Urothelium cell line (cell line): ENCODE measurements at regions not wholly inside any gene's neighbourhood (a gene's known extent, or its start where the extent isn't known, plus 50 kb on each side); places are given as distances from the start of the nearest gene placed in this dataset.
"Not testable (repeated sequence)": the region's sequence is repeated elsewhere in the genome, so short reads cannot be mapped to it uniquely, and the experiment has no call there.

ENCODE experiments used
- DNase-seq: peaks from one replicate; pipeline ENCODE4 v3.0.0; 2011; ENCODE audit warnings: low spot score, mixed read lengths
- FAIRE-seq: peaks from 2 replicates; lab custom pipeline; 2011; peaks lifted over from hg19 to GRCh38; lab: Jason Lieb, UNC

DNA sequence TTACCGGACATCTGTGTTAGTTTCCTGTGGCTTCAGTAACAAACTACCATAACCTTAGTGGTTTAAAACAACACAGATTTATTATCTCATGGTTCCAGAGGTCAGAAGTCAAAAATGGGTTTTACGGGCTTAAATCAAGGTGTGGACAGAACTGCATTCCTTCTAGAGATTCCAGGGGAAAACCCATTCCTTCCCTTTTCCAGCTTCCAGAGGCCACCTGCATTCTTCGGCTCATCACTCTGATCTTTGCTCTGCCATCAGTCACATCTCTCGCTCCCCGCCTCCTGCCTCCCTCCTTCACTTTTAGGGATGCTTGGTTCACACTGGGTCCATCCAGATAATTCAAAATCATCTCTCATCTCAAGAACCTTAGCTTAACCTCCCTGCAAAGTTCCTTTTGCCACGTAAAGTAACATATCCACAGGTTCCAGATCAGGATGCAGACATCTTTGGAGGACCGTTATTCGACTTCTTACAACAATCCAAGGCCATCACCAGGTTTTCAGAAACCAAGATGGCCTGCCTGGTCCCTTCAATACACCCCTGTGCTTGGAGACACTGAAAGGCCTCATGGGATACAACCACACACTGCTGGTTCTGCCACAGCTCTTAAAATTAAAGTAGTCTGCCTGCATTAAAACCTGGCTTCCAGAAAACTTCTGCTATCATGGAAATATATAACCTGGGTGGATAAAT lies 225.9 kb upstream of the MYO3A start:
- DNase-seq (no peak), FAIRE-seq (no peak)

DNA sequence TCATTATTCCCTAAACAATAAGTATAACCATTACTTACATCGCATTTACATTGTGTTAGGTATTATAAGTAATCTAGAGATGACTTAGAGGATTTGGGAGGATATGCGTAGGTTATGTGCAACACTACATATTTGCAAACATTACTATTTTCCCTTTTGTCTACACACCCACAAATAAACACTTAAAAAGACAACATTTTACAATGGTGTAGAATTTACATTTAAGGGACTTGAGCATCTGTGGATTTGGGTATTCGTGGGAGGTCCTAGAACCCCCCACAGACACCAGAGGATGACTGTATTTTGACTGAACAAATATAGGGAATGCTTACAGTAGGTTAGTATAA lies 220.2 kb upstream of the MYO3A start:
- DNase-seq (no peak), FAIRE-seq (no peak)

DNA sequence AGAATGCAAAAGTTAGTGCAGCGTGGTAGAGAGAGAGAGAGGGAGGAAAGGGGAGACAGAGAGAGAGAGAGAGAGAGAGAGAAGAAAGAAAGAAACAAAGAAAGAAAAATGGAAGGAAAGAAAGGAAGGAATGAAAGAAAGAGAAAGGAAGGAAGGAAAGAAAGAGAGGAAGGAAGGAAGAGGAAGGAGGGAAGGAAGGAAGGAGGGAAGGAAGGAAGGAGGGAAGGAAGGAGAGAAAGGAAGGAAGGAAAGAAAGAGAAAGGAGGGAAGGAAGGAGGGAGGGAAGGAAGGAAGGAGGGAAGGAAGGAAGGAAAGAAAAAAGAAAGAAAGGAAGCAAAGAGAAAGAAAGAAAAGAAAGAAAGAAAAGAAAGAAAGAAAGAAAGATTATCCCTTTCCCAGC lies 209.8 kb upstream of the MYO3A start:
- no peak for DNase-seq
- FAIRE-seq: no peak

DNA sequence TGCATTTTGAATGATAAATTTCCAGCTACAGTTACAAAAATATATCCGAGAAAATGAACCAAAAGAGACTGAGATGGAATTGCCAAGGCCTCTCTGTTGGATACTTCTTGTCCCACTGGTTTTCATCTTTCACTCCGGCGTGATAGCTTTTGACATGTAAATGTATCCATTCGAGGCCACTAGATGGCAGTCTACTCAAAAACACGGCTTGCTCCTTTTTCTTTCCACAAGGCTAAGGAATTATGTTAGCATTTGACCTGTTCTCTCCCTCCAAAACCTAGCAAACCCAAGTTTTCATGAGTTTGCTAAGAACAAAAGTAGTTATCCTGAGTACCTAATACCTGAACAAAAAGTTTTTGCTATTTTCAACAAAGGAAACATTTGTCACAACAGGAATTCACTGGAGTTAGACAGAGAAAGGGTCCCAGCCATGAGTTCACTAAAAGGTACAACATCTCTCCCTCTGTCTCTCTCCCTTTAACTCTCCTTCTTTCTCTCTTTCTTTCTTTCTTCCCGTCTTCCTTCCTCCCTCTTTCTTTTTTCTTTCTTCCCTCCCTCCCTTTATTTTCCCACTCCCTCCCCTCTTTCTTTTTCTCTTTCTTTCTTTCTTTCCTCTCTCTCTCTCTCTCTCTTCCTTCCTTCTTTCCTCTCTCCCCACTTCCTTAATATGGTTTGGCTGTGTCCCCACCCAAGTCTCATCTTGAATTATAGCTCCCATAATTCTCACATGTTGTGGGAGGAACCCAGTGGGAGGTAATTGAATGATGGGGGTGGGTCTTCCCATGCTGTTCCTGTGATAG lies 207.9 kb upstream of the MYO3A start:
- FAIRE-seq: no peak
- peak; percentile 52 for DNase-seq

DNA sequence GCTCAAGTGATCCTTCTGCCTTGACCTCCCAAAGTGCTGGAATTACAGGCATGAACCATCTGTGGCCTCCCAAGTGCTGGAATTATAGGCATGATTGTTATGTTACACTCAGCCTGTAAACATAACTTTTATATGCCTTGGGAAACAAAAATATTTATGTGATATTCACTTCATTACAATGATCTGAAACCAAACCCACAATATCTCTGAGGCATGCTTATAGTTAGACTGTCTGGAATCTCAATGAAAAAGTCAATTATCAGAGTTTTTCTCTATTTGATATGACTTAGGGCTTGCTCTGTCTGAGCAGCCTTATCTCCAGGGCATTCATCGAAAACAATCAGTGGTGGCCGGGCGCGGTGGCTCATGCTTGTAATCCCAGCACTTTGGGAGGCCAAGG lies 195.3 kb upstream of the MYO3A start:
- FAIRE-seq (no peak), DNase-seq (no peak)

DNA sequence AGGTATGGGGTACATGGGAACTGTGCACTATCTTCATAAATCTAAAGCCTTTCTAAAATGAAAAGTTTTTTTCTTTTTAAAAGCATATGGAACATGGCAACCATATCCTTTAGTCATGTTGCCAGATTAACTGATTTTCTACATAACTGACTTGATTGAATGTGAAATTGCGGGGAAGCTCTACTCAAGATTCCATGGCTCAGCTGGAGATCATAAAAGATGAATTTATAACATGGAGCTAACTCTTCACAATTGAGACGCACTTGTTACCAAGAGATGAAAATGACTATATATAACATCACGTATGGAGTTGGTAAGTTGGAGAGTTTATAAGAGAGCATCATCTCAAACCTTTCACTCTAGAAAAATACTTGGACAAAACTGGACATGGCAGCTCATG lies 190.2 kb upstream of the MYO3A start:
- no peak for DNase-seq
- no peak for FAIRE-seq

DNA sequence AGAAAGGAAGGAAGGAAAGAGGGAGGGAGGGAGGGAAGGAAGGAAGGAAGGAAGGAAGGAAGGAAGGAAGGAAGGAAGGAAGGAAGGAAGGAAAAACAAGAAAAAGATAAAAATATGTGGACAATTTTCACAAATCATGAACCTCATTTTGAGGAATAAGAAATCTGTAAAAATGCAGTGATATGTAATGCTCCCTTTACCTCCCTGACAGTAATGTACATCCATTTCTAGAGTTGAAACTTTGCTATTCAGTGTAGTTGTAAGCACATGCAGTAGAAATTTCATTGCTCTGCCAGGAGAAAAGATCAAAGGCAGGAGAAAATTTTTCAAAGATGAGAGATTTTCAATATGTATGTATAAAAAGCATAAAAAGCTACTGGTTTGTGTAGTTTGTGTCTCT lies 189.5 kb upstream of the MYO3A start:
- FAIRE-seq (no peak), DNase-seq (no peak)

DNA sequence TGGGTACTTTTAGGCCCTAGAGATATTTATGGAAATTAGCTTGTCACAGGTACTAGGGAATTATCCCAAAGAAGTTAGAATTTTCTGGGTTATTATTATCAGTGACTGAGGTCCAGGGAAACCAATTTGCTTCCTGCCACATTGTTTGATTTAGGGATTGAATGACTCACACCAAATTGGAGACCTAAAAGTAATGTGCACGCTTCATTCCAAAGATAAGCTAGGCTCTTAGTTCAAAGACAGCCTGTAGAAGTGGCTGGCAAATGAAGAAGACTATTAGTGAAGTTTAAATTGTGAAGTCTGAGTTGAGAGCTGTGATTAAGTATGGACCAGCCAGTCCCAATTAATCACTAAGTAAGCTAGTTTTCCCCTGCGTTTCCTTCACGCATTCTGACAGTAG lies 188.1 kb upstream of the MYO3A start:
- FAIRE-seq (no peak), DNase-seq (no peak)

DNA sequence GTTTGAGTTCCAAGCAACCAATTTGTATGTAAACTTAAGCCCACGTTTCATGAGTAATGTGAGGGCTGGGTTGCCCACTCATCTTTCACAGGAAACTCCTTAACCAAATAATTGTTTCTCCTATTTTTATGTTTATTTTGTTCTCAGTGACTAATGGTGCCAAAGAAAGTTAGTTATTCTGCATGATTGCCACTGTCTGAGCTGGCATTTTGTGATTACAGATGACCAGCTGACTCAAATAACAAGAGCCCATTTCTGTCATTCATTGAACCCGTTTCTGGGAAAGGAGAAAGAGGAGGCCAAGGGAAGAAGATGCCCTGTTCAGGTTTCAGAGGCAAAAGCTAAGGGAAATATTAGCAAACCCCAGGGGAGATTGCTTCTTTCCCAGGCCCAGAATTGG lies 186.9 kb upstream of the MYO3A start:
- DNase-seq (no peak), FAIRE-seq (no peak)

DNA sequence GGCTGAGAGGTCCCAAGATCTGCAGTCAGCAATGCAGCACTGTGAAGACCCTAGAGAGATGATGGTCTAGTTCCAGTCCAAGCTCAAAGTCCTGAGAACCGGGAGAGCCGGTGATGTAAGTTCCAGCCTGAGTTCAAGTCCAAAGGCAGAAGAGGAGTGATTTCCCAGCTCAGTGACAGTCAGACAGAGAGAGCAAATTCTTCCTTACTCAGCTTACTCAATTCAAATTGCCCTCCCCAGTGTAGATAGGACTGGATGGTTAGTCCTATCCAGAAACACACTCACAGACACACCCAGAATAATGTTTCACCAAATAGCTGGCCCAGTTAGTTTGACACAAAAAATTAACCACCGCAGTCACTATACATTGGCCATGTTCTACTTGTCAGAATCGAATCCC lies 185.5 kb upstream of the MYO3A start:
- FAIRE-seq (no peak), DNase-seq (no peak)

DNA sequence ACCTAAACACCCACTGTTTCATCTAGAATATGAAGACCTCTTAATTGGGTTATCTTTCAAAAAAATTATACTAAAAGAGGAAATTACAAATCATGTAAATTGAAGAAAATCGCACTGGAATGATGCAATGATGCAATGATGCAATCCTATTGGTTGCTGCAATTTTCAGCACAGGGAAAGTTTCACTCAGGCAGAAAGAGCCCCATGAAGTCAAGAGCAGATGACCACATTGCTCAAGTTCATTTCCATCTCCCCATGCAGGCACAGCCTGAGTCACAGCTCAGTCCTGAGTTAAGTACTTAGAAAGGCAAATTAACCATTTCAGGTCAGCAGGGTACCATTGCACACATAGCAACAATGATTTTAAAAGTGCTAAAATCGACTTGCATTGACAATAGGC lies 180.3 kb upstream of the MYO3A start:
- FAIRE-seq (no peak), DNase-seq (no peak)

DNA sequence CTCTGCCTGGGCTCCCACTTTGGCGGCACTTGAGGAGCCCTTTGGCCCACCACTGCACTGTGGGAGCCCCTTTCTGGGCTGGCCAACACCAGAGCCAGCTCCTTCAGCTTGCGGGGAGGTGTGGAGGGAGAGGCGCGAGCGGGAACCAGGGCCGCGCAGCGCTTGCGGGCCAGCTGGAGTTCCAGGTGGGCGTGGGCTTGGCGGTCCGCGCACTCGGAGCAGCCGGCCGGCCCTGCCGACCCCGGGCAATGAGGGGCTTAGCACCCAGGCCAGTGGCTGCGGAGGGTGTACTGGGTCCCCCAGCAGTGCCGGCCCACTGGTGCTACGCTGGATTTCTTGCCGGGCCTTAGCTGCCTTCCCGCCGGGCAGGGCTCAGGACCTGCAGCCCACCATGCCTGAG lies 178.2 kb upstream of the MYO3A start:
- FAIRE-seq, DNase-seq: not testable (repeated sequence)

DNA sequence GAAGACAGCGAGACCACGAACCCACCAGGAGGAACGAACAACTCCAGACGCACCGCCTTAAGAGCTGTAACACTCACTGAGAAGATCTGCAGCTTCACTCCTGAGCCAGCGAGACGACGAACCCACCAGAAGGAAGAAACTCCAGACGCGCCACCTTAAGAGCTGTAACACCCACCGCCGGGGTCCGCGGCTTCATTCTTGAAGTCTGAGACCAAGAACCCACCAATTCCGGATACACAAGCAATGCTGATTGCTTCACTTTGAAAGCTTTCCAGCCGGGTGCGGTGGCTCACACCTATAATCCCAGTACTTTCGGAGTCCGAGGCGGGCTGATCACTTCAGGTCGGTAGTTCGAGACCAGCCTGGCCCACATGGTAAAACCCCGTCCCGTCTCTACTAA lies 177.2 kb upstream of the MYO3A start:
- DNase-seq (no peak), FAIRE-seq (no peak)

DNA sequence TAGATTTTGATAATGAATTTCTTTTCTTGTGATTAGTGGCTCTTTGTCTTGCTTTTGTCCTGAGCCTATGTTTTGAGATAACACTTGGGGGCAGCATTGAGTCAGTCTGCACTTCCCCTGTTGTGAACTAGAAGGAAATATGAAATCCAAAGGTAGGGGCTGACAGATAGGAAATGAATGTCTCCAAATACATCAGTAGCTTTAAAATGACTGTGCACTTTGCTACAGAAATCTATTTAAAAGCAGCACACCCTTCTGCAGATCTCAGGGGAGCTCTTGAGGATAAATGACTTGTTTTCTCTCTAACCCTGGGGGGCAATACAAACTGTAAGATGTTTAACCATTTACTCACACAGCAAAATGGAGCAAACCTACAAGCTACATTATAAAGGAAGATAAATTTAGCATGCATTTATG lies 176.0 kb upstream of the MYO3A start:
- no peak for FAIRE-seq
- DNase-seq: peak; percentile 31

DNA sequence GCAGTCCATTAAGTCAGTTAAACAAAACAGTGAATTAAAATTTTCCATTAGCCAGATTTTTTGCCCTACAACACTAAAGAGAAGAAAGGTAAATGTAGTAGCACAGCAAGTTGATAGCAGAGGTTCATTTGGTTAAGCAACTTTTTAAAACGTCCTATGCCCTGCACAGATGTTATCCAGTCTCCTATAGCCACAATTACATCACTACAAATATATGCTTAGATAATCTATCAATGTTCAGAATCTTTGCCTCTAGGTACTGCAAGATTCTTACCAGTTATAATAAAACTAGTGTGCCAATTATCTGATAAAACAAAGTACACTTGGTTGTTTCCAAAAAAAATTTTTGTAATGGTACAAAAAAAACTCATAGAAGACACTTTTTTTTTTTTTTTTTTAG lies 175.5 kb upstream of the MYO3A start:
- no peak for FAIRE-seq
- no peak for DNase-seq

DNA sequence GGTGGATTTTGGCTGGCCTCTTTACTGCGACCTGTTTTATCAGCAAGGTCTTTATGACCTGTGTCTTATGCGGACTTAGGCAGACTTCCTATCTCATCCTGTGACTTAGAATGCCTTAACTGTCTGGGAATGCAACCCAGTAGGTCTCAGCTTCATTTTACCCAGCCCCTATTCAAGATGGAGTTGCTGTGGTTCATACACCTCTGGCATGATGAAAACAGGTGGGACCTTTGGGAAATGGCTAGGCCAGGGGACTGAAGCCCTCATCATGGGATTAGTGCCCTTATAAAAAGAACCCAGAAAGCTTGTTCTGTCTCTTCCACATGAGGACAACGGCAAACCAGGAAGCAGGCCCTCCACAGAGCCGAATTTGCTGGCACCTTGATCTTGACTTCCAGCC lies 172.1 kb upstream of the MYO3A start:
- DNase-seq (no peak), FAIRE-seq (no peak)

DNA sequence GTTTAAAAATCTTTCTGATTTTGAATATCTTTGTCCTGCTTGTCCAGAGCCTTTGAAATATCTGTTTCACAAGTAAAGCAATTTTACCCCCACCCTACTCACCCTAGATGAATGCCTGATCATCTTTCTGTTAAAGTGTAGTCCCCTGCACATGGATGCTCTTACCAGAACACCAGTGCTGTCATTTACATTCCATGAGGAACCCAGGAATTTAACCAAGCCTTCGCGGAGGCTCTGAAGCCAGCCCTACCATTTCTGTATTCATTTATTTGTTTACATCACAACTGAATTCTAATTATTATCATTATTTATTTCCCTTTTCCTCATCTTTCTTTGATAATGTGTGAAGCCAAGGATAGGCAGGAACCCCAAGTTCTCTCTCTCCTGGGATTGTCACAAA lies 167.8 kb upstream of the MYO3A start:
- FAIRE-seq (no peak), DNase-seq (no peak)

DNA sequence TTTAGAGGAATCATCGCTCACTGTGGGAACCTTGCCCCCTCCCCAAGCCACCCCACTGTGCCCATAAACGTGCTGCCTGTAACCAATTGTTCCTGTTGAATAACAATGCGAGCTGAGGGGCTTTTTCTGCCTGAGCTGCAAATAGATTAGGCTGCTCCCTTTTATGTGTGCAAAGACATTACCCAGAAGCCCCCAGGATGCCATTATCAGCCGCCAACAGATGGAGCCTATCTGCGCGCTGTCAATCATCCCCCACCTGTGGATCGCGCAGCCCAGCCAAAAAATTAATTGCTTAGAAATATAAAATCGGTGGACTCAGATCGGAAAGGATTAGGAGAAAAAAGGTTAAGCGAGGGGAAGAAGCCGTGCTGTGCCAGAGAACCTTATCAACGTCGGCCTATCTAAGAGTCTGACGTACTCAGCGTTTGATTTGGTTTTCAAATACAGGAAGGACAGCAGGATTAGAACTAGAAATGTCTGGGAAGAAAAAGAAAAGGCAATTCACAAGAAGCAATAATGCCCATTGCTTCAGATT lies 167.3 kb upstream of the MYO3A start:
- DNase-seq (no peak), FAIRE-seq (no peak)

DNA sequence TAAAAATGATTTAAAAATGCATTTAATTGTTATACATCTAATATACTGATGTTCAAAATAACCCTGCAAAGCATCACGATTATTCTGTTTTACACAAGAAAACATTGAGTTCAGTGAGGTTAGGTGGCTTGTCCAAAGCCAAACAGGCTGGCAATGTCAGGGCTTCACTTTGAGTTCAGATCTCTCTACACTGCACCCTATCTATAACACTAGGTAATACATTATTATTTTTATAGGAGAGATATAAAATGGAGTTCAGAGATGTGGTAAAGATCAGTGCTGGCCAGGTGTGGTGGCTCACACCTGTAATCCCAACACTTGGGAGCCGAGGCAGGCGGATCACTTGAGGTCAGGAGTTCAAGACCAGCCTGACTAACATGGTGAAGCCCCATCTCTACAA lies 165.9 kb upstream of the MYO3A start:
- DNase-seq: no peak
- no peak for FAIRE-seq

DNA sequence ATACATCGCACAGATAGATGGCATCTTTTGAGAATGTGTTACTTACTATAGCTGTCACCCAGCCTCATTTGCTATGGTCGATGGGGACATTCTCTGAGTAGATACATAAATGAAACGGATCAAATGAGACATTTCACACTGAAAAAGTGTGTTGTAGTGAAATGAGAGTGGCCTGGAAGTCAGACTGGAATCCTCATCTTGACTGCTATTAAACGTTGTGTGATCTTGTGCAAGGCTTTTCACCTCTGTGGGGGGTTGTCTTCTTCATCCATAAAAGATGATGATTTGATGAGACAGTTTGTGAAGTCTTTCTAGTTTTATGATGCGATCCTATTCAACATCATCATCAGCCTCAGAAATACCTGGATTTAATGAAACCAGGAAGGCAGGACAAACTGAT lies 155.4 kb upstream of the MYO3A start:
- no peak for FAIRE-seq
- DNase-seq: no peak

DNA sequence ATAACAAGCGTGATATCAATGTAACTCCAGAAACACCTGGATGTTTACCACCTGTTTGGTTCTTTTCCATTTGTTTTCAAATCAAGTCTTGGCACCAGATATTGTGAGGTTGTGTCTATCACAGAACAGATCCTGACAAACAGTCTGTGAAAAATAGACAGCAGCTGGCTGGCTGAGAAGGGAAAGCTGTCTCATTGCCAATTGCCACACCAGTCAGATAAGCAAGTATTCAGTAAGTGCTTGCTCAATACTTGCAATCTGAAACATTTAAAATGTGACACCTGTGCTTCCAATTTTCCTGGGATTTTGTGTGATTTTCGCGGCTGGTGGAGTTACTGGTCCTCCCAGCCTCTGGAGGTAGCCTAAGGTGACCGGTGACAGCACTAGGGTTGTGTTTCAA lies 147.9 kb upstream of the MYO3A start:
- DNase-seq: no peak
- FAIRE-seq: no peak

DNA sequence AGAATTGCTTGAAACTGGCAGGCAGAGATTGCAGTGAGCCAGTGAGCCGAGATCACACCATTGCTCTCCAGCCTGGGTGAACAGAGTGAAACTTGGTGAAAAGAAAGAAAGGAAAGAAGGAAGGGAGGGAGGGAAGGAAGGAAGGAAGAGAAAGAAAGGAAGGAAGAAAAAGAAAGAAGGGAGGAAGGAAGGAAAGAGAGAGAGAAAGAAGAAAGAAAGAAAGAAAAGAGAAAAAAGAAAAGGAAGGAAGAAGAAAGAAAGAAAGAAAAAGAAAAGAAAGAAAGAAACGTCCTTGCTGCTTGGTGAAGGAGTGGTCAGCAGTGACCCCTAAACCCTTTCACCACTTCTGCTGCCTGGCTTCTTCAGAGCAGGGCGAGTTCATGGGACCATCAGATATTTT lies 147.1 kb upstream of the MYO3A start:
- DNase-seq (no peak), FAIRE-seq (no peak)
